ENCODE measurements at regions not wholly inside any gene's neighbourhood (a gene's known extent, or its start where the extent isn't known, plus 50 kb on each side); places are given as distances from the start of the nearest gene placed in this dataset.

GRCh38 chr6:27143474-27144026 lies 104.0 kb upstream of the PRSS16 start:
- TF ChIP-seq CTCF (IDR thresholded peaks at IDR 0.05) (no peak), POLR2A (IDR thresholded peaks at IDR 0.05) (no peak)
